Pancreas (tissue), 10 donors: ENCODE measurements at regions not wholly inside any gene's neighbourhood (a gene's known extent, or its start where the extent isn't known, plus 50 kb on each side); places are given as distances from the start of the nearest gene placed in this dataset.

Experiments used
- ATAC-seq, 4 donors: fragments of 200-7000 bp; cut with Tn5 transposase; one replicate each; pipeline versions ENCODE4 v1.8.0 to v1.9.1; 2020; ENCODE audit warnings: mild to moderate bottlenecking in 4 of 4, moderate library complexity in 4 of 4
- DNase-seq, 6 donors: peaks; one replicate each; pipeline ENCODE4 v3.0.0-alpha.2; 2020
- FAIRE-seq: peaks from 2 replicates; lab custom pipeline; 2012; peaks lifted over from hg19 to GRCh38; lab: Jason Lieb, UNC
- H3K27ac ChIP-seq, 4 donors: fragments of 200-600 bp; sonication (generic); 1 replicate in 3 of 4; 2 replicates in 1 of 4; pipeline versions ENCODE4 v1.5.0 to v1.8.0; 2020
- H3K27me3 ChIP-seq, 4 donors: fragments of 200-600 bp; one replicate each; pipeline ENCODE4 v1.8.0; 2021
- H3K36me3 ChIP-seq, 3 donors: fragments of 200-600 bp; sonication (generic) in 1 of 3; one replicate each; pipeline versions ENCODE4 v1.5.0 to v1.8.0; 2020 to 2021
- H3K4me1 ChIP-seq, 3 donors: fragments of 200-600 bp; one replicate each; pipeline ENCODE4 v1.8.0; 2021
- H3K4me3 ChIP-seq, 4 donors: fragments of 200-600 bp; sonication (generic) in 2 of 4; one replicate each; pipeline versions ENCODE4 v1.5.0 to v1.8.0; 2020 to 2021
- H3K9me3 ChIP-seq, 4 donors: fragments of 200-600 bp; one replicate each; pipeline ENCODE4 v1.8.0; 2021
- CTCF ChIP-seq, 4 donors: fragments of 200-600 bp; sonication (generic) in 3 of 4; IDR thresholded peaks; one replicate each; pipeline versions ENCODE4 v1.5.0 to v1.8.0; 2021; ENCODE audit warnings: antibody characterized with exemption in 4 of 4
- WGBS, 2 donors: extraction: QIAGEN DNeasy Blood & Tissue Kit; methylation state at CpG; one replicate each; pipeline ENCODE4 v1.1.7; 2013; 5-methylcytosine and 5-hydroxymethylcytosine counted together
- intact Hi-C, 3 donors: fragments of 100-400 bp; cut with DNase I; formaldehyde crosslinking; loops; one replicate each; pipeline versions ENCODE4 v1.11.1 to v1.14.2; 2022
- donor health status: healthy with polysubstance abuse.
- donor health status: DM: no; HTN: no; CAD: no; lungs with moderate emphysema.
- donor health status: DM: no; HTN: no; CAD: no.
- donor health status: control.
- donor health status: control.
- donor health status: Bipolar disorder and iron deficiency.
- donor health status: DM: yes; HTN: yes; CAD: no.
- donor health status: DM: no; HTN: no; CAD: no.
- donor health status: DM: no; HTN: no; CAD: no.
- donor health status: DM: yes; HTN: yes; CAD: no.

GRCh38 chr12:13546231-13546630 lies 349.7 kb downstream of the EMP1 start:
- H3K27me3 ChIP-seq = no peaks in the 10 kb centered on the region
- no peak for TF ChIP-seq CTCF (IDR thresholded peaks at IDR 0.05)
- H3K27ac ChIP-seq = no peak overlapping the region
- FAIRE-seq (no peak), DNase-seq (no peak), ATAC-seq (no peak)
- 49 to 68% methylated on average over 3 of the region's 3 CpGs for WGBS, 2 donors
- intact Hi-C loops = no loop called here
- no peak overlapping the region for H3K4me3 ChIP-seq
- no peaks in the 10 kb centered on the region for H3K36me3 ChIP-seq
- no peaks in the 10 kb centered on the region for H3K9me3 ChIP-seq
- no peaks in the 10 kb centered on the region for H3K4me1 ChIP-seq

- no peak for FAIRE-seq
- intact Hi-C loops = loop anchor here in 1 of 3 donors (5.0 to 10.0 kb wide), 2 partner anchors 184 to 262 kb away; no protein-coding TSS in a partner anchor
- Histone ChIP-seq H3K27ac (no peak overlapping the region), H3K36me3 (no peaks in the 10 kb centered on the region), H3K4me3 (no peak overlapping the region), H3K27me3 (no peaks in the 10 kb centered on the region), H3K4me1 (no peaks in the 10 kb centered on the region), H3K9me3 (no peaks in the 10 kb centered on the region)
- TF ChIP-seq CTCF (IDR thresholded peaks at IDR 0.05) = no peak
- no peak for ATAC-seq
- DNase-seq = no peak
These were observed 342.5 kb downstream of the EMP1 start for GRCh38 chr12:13539051-13539450.

- H3K4me1 ChIP-seq = no peaks in the 10 kb centered on the region
- no peaks in the 10 kb centered on the region for H3K36me3 ChIP-seq
- FAIRE-seq = no peak
- ATAC-seq = no peak
- TF ChIP-seq CTCF (IDR thresholded peaks at IDR 0.05) = no peak
- intact Hi-C loops = loop anchor here in 1 of 3 donors (5.0 to 10.0 kb wide), 2 partner anchors 183 to 261 kb away; no protein-coding TSS in a partner anchor
- no peak overlapping the region for H3K4me3 ChIP-seq
- no peak for DNase-seq
- H3K27ac ChIP-seq = no peak overlapping the region
- H3K27me3 ChIP-seq = no peaks in the 10 kb centered on the region
- WGBS, 2 donors = 86 to 96% methylated on average over 3 of the region's 3 CpGs
- H3K9me3 ChIP-seq = no peaks in the 10 kb centered on the region
These were observed 341.6 kb downstream of the EMP1 start for GRCh38 chr12:13538136-13538535.

- WGBS, 2 donors = 66% methylated on average over 2 of the region's 2 CpGs
- Histone ChIP-seq H3K36me3 (no peaks in the 10 kb centered on the region), H3K9me3 (no peaks in the 10 kb centered on the region), H3K27ac (no peak overlapping the region), H3K27me3 (no peaks in the 10 kb centered on the region), H3K4me3 (no peak overlapping the region), H3K4me1 (no peaks in the 10 kb centered on the region)
- ATAC-seq (no peak), DNase-seq (no peak), FAIRE-seq (no peak)
- intact Hi-C loops = loop anchor here in 1 of 3 donors (5.0 to 10.0 kb wide), 2 partner anchors 183 to 260 kb away; no protein-coding TSS in a partner anchor
- no peak for TF ChIP-seq CTCF (IDR thresholded peaks at IDR 0.05)
These were observed 341.1 kb downstream of the EMP1 start for GRCh38 chr12:13537623-13538022.

- no peaks in the 10 kb centered on the region for H3K4me1 ChIP-seq
- DNase-seq = no peak
- no peaks in the 10 kb centered on the region for H3K9me3 ChIP-seq
- no peak overlapping the region for H3K4me3 ChIP-seq
- H3K36me3 ChIP-seq = no peaks in the 10 kb centered on the region
- ATAC-seq = no peak
- 51 to 55% methylated on average over 7 of the region's 7 CpGs for WGBS, 2 donors
- no peak overlapping the region for H3K27ac ChIP-seq
- intact Hi-C loops = loop anchor here in 1 of 3 donors (5.0 to 10.0 kb wide), 2 partner anchors 182 to 259 kb away; no protein-coding TSS in a partner anchor
- no peak for FAIRE-seq
- no peak for TF ChIP-seq CTCF (IDR thresholded peaks at IDR 0.05)
- no peaks in the 10 kb centered on the region for H3K27me3 ChIP-seq
These were observed 339.8 kb downstream of the EMP1 start for GRCh38 chr12:13536219-13536910.
